ENCODE measurements at regions not wholly inside any gene's neighbourhood (a gene's known extent, or its start where the extent isn't known, plus 50 kb on each side); places are given as distances from the start of the nearest gene placed in this dataset.

DNA sequence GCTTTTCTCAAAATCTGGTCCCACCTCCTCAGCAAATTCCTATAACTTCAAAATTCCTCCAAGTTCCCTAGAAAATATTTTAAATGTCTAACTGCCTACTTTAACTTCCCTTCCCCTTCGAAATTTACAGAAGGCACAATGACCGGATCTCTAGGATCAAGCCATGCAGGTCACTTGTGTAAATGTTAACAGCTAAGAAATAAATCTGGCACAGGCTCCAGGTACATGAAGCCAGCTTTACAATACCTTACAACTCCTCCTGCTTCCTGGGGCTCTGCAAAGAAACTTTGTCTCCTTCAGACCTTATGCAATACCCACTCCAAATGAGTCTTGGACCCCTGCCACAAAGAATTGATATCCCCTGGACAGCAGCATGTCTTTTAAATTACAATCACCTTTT, 1164.2 kb downstream of the BRINP3 start:
- Histone ChIP-seq H3K36me3 (ENCODE audit: control insufficient read depth in 4 of 4, insufficient read depth in 3 of 4, low read depth in 1 of 4, low read length in 3 of 4) (no peaks in the 10 kb centered on the region), H3K4me1 (ENCODE audit: control insufficient read depth in 4 of 4, insufficient read depth in 4 of 4, low read length in 3 of 4) (peaks cover 1 to 12% (median 4%) of the 10 kb centered on the region in 4 donors), H3K4me3 (ENCODE audit: low read depth in 1 of 3, low read length in 3 of 3) (no peak overlapping the region), H3K27ac (ENCODE audit: low read depth in 1 of 2, low read length in 2 of 2) (no peak overlapping the region), H3K27me3 (ENCODE audit: control insufficient read depth in 4 of 4, insufficient read depth in 4 of 4, low read length in 3 of 4) (no peaks in the 10 kb centered on the region), H3K9me3 (ENCODE audit: control insufficient read depth in 4 of 4, low read length in 3 of 4) (no peaks in the 10 kb centered on the region), H3K9ac (ENCODE audit: low read depth in 1 of 2, low read length in 2 of 2) (no peak overlapping the region)
- TF ChIP-seq, protein P1, sequence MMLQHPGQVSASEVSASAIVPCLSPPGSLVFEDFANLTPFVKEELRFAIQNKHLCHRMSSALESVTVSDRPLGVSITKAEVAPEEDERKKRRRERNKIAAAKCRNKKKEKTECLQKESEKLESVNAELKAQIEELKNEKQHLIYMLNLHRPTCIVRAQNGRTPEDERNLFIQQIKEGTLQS (IDR thresholded peaks at IDR 0.05): no peak
- TF ChIP-seq, protein P2, sequence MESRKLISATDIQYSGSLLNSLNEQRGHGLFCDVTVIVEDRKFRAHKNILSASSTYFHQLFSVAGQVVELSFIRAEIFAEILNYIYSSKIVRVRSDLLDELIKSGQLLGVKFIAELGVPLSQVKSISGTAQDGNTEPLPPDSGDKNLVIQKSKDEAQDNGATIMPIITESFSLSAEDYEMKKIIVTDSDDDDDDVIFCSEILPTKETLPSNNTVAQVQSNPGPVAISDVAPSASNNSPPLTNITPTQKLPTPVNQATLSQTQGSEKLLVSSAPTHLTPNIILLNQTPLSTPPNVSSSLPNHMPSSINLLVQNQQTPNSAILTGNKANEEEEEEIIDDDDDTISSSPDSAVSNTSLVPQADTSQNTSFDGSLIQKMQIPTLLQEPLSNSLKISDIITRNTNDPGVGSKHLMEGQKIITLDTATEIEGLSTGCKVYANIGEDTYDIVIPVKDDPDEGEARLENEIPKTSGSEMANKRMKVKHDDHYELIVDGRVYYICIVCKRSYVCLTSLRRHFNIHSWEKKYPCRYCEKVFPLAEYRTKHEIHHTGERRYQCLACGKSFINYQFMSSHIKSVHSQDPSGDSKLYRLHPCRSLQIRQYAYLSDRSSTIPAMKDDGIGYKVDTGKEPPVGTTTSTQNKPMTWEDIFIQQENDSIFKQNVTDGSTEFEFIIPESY (IDR thresholded peaks at IDR 0.05): no peak
- TF ChIP-seq, protein P3, sequence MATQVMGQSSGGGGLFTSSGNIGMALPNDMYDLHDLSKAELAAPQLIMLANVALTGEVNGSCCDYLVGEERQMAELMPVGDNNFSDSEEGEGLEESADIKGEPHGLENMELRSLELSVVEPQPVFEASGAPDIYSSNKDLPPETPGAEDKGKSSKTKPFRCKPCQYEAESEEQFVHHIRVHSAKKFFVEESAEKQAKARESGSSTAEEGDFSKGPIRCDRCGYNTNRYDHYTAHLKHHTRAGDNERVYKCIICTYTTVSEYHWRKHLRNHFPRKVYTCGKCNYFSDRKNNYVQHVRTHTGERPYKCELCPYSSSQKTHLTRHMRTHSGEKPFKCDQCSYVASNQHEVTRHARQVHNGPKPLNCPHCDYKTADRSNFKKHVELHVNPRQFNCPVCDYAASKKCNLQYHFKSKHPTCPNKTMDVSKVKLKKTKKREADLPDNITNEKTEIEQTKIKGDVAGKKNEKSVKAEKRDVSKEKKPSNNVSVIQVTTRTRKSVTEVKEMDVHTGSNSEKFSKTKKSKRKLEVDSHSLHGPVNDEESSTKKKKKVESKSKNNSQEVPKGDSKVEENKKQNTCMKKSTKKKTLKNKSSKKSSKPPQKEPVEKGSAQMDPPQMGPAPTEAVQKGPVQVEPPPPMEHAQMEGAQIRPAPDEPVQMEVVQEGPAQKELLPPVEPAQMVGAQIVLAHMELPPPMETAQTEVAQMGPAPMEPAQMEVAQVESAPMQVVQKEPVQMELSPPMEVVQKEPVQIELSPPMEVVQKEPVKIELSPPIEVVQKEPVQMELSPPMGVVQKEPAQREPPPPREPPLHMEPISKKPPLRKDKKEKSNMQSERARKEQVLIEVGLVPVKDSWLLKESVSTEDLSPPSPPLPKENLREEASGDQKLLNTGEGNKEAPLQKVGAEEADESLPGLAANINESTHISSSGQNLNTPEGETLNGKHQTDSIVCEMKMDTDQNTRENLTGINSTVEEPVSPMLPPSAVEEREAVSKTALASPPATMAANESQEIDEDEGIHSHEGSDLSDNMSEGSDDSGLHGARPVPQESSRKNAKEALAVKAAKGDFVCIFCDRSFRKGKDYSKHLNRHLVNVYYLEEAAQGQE (IDR thresholded peaks at IDR 0.05): no peak
- no peak for TF ChIP-seq RXRA (IDR thresholded peaks at IDR 0.05)
- no peak for TF ChIP-seq HNF4G (IDR thresholded peaks at IDR 0.05)
- TF ChIP-seq YY1 (IDR thresholded peaks at IDR 0.05): no peak
- TF ChIP-seq NR2F2 (IDR thresholded peaks at IDR 0.05): no peak
- TF ChIP-seq FOXA1 (IDR thresholded peaks at IDR 0.05): no peak
- no peak for TF ChIP-seq SP1 (IDR thresholded peaks at IDR 0.05)
- TF ChIP-seq, protein P4, sequence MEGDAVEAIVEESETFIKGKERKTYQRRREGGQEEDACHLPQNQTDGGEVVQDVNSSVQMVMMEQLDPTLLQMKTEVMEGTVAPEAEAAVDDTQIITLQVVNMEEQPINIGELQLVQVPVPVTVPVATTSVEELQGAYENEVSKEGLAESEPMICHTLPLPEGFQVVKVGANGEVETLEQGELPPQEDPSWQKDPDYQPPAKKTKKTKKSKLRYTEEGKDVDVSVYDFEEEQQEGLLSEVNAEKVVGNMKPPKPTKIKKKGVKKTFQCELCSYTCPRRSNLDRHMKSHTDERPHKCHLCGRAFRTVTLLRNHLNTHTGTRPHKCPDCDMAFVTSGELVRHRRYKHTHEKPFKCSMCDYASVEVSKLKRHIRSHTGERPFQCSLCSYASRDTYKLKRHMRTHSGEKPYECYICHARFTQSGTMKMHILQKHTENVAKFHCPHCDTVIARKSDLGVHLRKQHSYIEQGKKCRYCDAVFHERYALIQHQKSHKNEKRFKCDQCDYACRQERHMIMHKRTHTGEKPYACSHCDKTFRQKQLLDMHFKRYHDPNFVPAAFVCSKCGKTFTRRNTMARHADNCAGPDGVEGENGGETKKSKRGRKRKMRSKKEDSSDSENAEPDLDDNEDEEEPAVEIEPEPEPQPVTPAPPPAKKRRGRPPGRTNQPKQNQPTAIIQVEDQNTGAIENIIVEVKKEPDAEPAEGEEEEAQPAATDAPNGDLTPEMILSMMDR (IDR thresholded peaks at IDR 0.05; ENCODE audit: low read depth, low read length, missing input control): no peak
- TF ChIP-seq JUND (IDR thresholded peaks at IDR 0.05): no peak
- TF ChIP-seq EGR1 (IDR thresholded peaks at IDR 0.05; ENCODE audit: low read depth in 2 of 2): no peak
- TF ChIP-seq, protein P5, sequence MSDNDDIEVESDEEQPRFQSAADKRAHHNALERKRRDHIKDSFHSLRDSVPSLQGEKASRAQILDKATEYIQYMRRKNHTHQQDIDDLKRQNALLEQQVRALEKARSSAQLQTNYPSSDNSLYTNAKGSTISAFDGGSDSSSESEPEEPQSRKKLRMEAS (IDR thresholded peaks at IDR 0.05): no peak
- no peak for TF ChIP-seq GABPA (IDR thresholded peaks at IDR 0.05 in 1 of 2, conservative IDR thresholded peaks at IDR 0.05 in 1 of 2)
- TF ChIP-seq TAF1 (conservative IDR thresholded peaks at IDR 0.05): no peak
- no peak for TF ChIP-seq RAD21 (IDR thresholded peaks at IDR 0.05)
- TF ChIP-seq FOXA2 (IDR thresholded peaks at IDR 0.05): no peak
- no peak for DNase-seq (ENCODE audit: low spot score)
- 50% methylated on average over 2 of the region's 2 CpGs for WGBS

Data from liver (tissue), 8 donors.